Fibroblast of lung (primary cell): ENCODE measurements at regions not wholly inside any gene's neighbourhood (a gene's known extent, or its start where the extent isn't known, plus 50 kb on each side); places are given as distances from the start of the nearest gene placed in this dataset.

Source experiments
- DNase-seq, 2 donors: peaks; one replicate each; pipeline versions ENCODE4 v3.0.0 to v3.0.0-alpha.2; 2010; ENCODE audit warnings: low read depth in 2 of 2
- H2AFZ ChIP-seq: 2 replicates; pipeline ENCODE4 v1.5.1; 2012; ENCODE audit warnings: low read length, control low read depth, inconsistent platforms
- H3K27ac ChIP-seq: 2 replicates; pipeline ENCODE4 v1.5.1; 2011; ENCODE audit warnings: low read length, control low read depth; ENCODE audit not compliant: insufficient read depth
- H3K27me3 ChIP-seq: 2 replicates; pipeline ENCODE4 v1.5.1; 2011; ENCODE audit warnings: mild to moderate bottlenecking, low read length; ENCODE audit not compliant: control insufficient read depth, insufficient read depth
- H3K36me3 ChIP-seq: 2 replicates; pipeline ENCODE4 v1.5.1; 2011; ENCODE audit warnings: low read length; ENCODE audit not compliant: control insufficient read depth, insufficient read depth
- H3K4me1 ChIP-seq: 2 replicates; pipeline ENCODE4 v1.5.1; 2011; ENCODE audit warnings: low read length; ENCODE audit not compliant: control insufficient read depth, insufficient read depth; ENCODE audit errors: extremely low read depth
- H3K4me2 ChIP-seq: 2 replicates; pipeline ENCODE4 v1.5.1; 2011; ENCODE audit warnings: low read length, control low read depth; ENCODE audit not compliant: insufficient read depth; ENCODE audit errors: extremely low read depth
- H3K4me3 ChIP-seq, 4 experiments: fragments of 200-600 bp in 1 of 4; sonication (generic) in 1 of 4; replicated peaks in 1 of 4; 2 replicates each; pipeline ENCODE4 v1.5.1; 2011 to 2016; ENCODE audit warnings: low read length in 4 of 4, low read depth in 3 of 4, mild to moderate bottlenecking in 3 of 4, control low read depth in 2 of 4, inconsistent platforms in 1 of 4, mixed read lengths in 1 of 4; ENCODE audit not compliant: insufficient read depth in 1 of 4; ENCODE audit errors: control extremely low read depth in 1 of 4
- H3K79me2 ChIP-seq: 2 replicates; pipeline ENCODE4 v1.5.1; 2012; ENCODE audit warnings: mild to moderate bottlenecking, low read length, inconsistent platforms; ENCODE audit not compliant: control insufficient read depth, insufficient read depth
- H3K9ac ChIP-seq: 2 replicates; pipeline ENCODE4 v1.5.1; 2011; ENCODE audit warnings: mild to moderate bottlenecking, low read length, control low read depth; ENCODE audit not compliant: insufficient read depth
- H3K9me3 ChIP-seq: 2 replicates; pipeline ENCODE4 v1.5.1; 2012; ENCODE audit warnings: low read depth, low read length; ENCODE audit not compliant: control insufficient read depth, insufficient read depth
- H4K20me1 ChIP-seq: 2 replicates; pipeline ENCODE4 v1.5.1; 2011; ENCODE audit warnings: low read length; ENCODE audit not compliant: control insufficient read depth, insufficient read depth; ENCODE audit errors: extremely low read depth
- CTCF ChIP-seq, 2 donors: IDR thresholded peaks in 1 of 2; conservative IDR thresholded peaks in 1 of 2; 1 replicate in 1 of 2; 2 replicates in 1 of 2; pipeline ENCODE4 v1.5.1; 2011 to 2012; ENCODE audit warnings: low read length in 2 of 2, control low read depth in 1 of 2, inconsistent platforms in 1 of 2, low read depth in 1 of 2, mild to moderate bottlenecking in 1 of 2
- EZH2 ChIP-seq: IDR thresholded peaks from 2 replicates; pipeline ENCODE4 v1.5.1; 2012; ENCODE audit warnings: low read length, control low read depth, mild to moderate bottlenecking; ENCODE audit errors: missing control alignments

GRCh38 chr18:45203677-45204076 lies 411.6 kb upstream of the SLC14A2 start:
- H3K79me2 ChIP-seq = no peaks in the 10 kb centered on the region
- H3K4me3 ChIP-seq = no peak overlapping the region
- H3K27ac ChIP-seq = no peak overlapping the region
- H3K36me3 ChIP-seq = no peaks in the 10 kb centered on the region
- no peaks in the 10 kb centered on the region for H4K20me1 ChIP-seq
- no peak overlapping the region for H2AFZ ChIP-seq
- H3K4me2 ChIP-seq = no peak overlapping the region
- H3K9me3 ChIP-seq = no peaks in the 10 kb centered on the region
- no peaks in the 10 kb centered on the region for H3K27me3 ChIP-seq
- TF ChIP-seq CTCF (conservative IDR thresholded peaks at IDR 0.05 in 1 of 2, IDR thresholded peaks at IDR 0.05 in 1 of 2; ENCODE audit: low read depth in 1 of 2, low read length in 2 of 2) (no peak), EZH2 (no peak)
- DNase-seq = no peak
- no peaks in the 10 kb centered on the region for H3K4me1 ChIP-seq
- H3K9ac ChIP-seq = no peak overlapping the region

- Histone ChIP-seq H3K4me3 (no peak overlapping the region), H3K79me2 (no peaks in the 10 kb centered on the region), H3K4me2 (no peak overlapping the region), H3K9me3 (no peaks in the 10 kb centered on the region), H3K36me3 (no peaks in the 10 kb centered on the region), H2AFZ (no peak overlapping the region), H3K9ac (no peak overlapping the region), H3K4me1 (no peaks in the 10 kb centered on the region), H3K27ac (no peak overlapping the region), H4K20me1 (no peaks in the 10 kb centered on the region), H3K27me3 (no peaks in the 10 kb centered on the region)
- TF ChIP-seq EZH2 (no peak), CTCF (conservative IDR thresholded peaks at IDR 0.05 in 1 of 2, IDR thresholded peaks at IDR 0.05 in 1 of 2; ENCODE audit: low read depth in 1 of 2, low read length in 2 of 2) (no peak)
- DNase-seq = no peak
Measured at GRCh38 chr18:45207328-45207727, 407.9 kb upstream of the SLC14A2 start.

- H3K27me3 ChIP-seq = no peaks in the 10 kb centered on the region
- no peaks in the 10 kb centered on the region for H3K4me1 ChIP-seq
- H2AFZ ChIP-seq = no peak overlapping the region
- H3K9me3 ChIP-seq = no peaks in the 10 kb centered on the region
- no peak overlapping the region for H3K4me2 ChIP-seq
- DNase-seq = no peak
- no peak overlapping the region for H3K4me3 ChIP-seq
- H3K9ac ChIP-seq = no peak overlapping the region
- no peaks in the 10 kb centered on the region for H3K79me2 ChIP-seq
- no peaks in the 10 kb centered on the region for H4K20me1 ChIP-seq
- H3K36me3 ChIP-seq = no peaks in the 10 kb centered on the region
- H3K27ac ChIP-seq = no peak overlapping the region
- no peak for TF ChIP-seq EZH2
- TF ChIP-seq CTCF (conservative IDR thresholded peaks at IDR 0.05 in 1 of 2, IDR thresholded peaks at IDR 0.05 in 1 of 2; ENCODE audit: low read depth in 1 of 2, low read length in 2 of 2) = no peak
Measured at GRCh38 chr18:45208164-45208563, 407.1 kb upstream of the SLC14A2 start.
